Stimulated activated naive CD4-positive, alpha-beta T cell treated with Interleukin-2 at 50 U/mL for 16 hours (primary cell): ENCODE measurements at regions not wholly inside any gene's neighbourhood (a gene's known extent, or its start where the extent isn't known, plus 50 kb on each side); places are given as distances from the start of the nearest gene placed in this dataset.

ENCODE experiments used
- DNase-seq: peaks from one replicate; lab custom pipeline; 2025; lab: John Stamatoyannopoulos, UW

GRCh38 chr7:94276027-94276426 lies 118.7 kb upstream of the COL1A2 start:
- no peak for DNase-seq

GRCh38 chr7:94276795-94277194 lies 117.9 kb upstream of the COL1A2 start:
- no peak for DNase-seq

GRCh38 chr7:94277236-94277635 lies 117.5 kb upstream of the COL1A2 start:
- DNase-seq = no peak

- no peak for DNase-seq
Observed at GRCh38 chr7:94280851-94281250, 113.8 kb upstream of the COL1A2 start.

GRCh38 chr7:94284104-94284503 lies 110.6 kb upstream of the COL1A2 start:
- DNase-seq = no peak

- DNase-seq = no peak
Observed at GRCh38 chr7:94286111-94286510, 108.6 kb upstream of the COL1A2 start.

GRCh38 chr7:94288096-94288495 lies 106.6 kb upstream of the COL1A2 start:
- no peak for DNase-seq

- DNase-seq = no peak
Observed at GRCh38 chr7:94289071-94289470, 105.6 kb upstream of the COL1A2 start.

GRCh38 chr7:94294471-94295131 lies 100.1 kb upstream of the COL1A2 start:
- no peak for DNase-seq

GRCh38 chr7:94295850-94296249 lies 98.8 kb upstream of the COL1A2 start:
- DNase-seq = no peak

GRCh38 chr7:94296881-94297280 lies 97.8 kb upstream of the COL1A2 start:
- DNase-seq = no peak

GRCh38 chr7:94297397-94297838 lies 97.3 kb upstream of the COL1A2 start:
- no peak for DNase-seq

- DNase-seq = no peak
Observed at GRCh38 chr7:94298943-94299342, 95.8 kb upstream of the COL1A2 start.

- no peak for DNase-seq
Observed at GRCh38 chr7:94300176-94300835, 94.4 kb upstream of the COL1A2 start.

GRCh38 chr7:94301024-94301586 lies 93.6 kb upstream of the COL1A2 start:
- no peak for DNase-seq

GRCh38 chr7:94303118-94303517 lies 91.6 kb upstream of the COL1A2 start:
- DNase-seq = no peak

GRCh38 chr7:94303695-94304094 lies 91.0 kb upstream of the COL1A2 start:
- no peak for DNase-seq

GRCh38 chr7:94304878-94305277 lies 89.8 kb upstream of the COL1A2 start:
- no peak for DNase-seq

- DNase-seq = no peak
Observed at GRCh38 chr7:94305836-94306235, 88.9 kb upstream of the COL1A2 start.

GRCh38 chr7:94307399-94308048 lies 87.2 kb upstream of the COL1A2 start:
- no peak for DNase-seq

GRCh38 chr7:94311515-94311914 lies 83.2 kb upstream of the COL1A2 start:
- no peak for DNase-seq

GRCh38 chr7:94313926-94314325 lies 80.8 kb upstream of the COL1A2 start:
- DNase-seq = no peak
